ENCODE measurements at regions not wholly inside any gene's neighbourhood (a gene's known extent, or its start where the extent isn't known, plus 50 kb on each side); places are given as distances from the start of the nearest gene placed in this dataset.

DNA sequence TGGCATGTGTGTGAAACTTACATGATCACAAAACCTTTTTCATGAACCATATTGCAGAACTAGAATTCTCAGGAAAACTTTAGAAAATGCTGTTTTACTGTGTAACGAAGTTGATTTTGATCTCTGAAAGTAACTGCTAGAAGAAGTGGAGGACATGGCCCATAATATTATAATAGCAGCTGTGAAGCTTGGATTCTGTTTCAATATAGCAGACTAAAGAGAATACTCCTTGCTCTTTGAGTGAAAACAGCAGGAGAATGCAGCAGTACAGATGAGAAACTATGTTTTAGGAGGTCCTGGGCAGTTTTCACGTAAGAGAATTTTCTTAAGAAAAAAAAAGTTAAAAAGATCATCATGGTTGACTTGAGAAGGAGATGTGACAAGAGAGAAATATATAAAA lies 76.7 kb upstream of the POU2AF2 start:
- intact Hi-C loops (cut with DNase I), result no loop called here
- Histone ChIP-seq H3K4me3 (no peak overlapping the region), H3K4me1 (ENCODE audit: insufficient read depth) (no peaks in the 10 kb centered on the region), H3K27ac (no peak overlapping the region), H3K27me3 (no peaks in the 10 kb centered on the region), H3K9me3 (no peaks in the 10 kb centered on the region), H3K36me3 (no peaks in the 10 kb centered on the region)
- WGBS, 3 donors, result 66 to 83% (median 82%) methylated on average over 2 of the region's 2 CpGs
- no peak for DNase-seq
- TF ChIP-seq POLR2A (IDR thresholded peaks at IDR 0.05) (no peak), EP300 (IDR thresholded peaks at IDR 0.05) (no peak)
- TF ChIP-seq, protein P1, sequence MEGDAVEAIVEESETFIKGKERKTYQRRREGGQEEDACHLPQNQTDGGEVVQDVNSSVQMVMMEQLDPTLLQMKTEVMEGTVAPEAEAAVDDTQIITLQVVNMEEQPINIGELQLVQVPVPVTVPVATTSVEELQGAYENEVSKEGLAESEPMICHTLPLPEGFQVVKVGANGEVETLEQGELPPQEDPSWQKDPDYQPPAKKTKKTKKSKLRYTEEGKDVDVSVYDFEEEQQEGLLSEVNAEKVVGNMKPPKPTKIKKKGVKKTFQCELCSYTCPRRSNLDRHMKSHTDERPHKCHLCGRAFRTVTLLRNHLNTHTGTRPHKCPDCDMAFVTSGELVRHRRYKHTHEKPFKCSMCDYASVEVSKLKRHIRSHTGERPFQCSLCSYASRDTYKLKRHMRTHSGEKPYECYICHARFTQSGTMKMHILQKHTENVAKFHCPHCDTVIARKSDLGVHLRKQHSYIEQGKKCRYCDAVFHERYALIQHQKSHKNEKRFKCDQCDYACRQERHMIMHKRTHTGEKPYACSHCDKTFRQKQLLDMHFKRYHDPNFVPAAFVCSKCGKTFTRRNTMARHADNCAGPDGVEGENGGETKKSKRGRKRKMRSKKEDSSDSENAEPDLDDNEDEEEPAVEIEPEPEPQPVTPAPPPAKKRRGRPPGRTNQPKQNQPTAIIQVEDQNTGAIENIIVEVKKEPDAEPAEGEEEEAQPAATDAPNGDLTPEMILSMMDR (IDR thresholded peaks at IDR 0.05), result no peak

GRCh38 chr11:111167666-111168065 lies 77.9 kb upstream of the POU2AF2 start:
- Histone ChIP-seq H3K36me3 (no peaks in the 10 kb centered on the region), H3K27ac (no peak overlapping the region), H3K4me3 (no peak overlapping the region), H3K27me3 (no peaks in the 10 kb centered on the region), H3K4me1 (ENCODE audit: insufficient read depth) (no peaks in the 10 kb centered on the region), H3K9me3 (no peaks in the 10 kb centered on the region)
- 96 to 99% (median 97%) methylated on average over 2 of the region's 2 CpGs for WGBS, 3 donors
- DNase-seq, result no peak
- intact Hi-C loops (cut with DNase I), result no loop called here
- TF ChIP-seq POLR2A (IDR thresholded peaks at IDR 0.05) (no peak), EP300 (IDR thresholded peaks at IDR 0.05) (no peak)
- TF ChIP-seq, protein P1 (IDR thresholded peaks at IDR 0.05), result no peak

DNA sequence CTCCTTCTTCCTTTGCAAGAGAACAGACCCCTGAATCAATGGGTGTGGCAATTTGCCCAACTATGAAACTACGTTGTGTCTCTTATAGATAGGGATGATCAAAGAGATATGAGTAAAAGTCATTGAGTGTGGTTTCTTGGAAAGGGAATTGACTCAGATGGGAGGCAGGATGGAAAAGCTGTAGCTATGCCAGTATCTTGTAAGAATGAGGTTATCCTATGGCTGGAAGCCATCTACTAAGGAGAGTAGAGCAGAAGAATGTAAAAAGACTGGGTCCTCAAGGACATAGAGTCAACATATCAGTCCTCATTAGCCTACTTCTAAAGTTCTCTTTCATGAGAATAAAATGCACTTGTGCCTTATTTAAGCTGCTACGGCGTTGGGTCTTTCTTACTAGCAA lies 78.9 kb upstream of the POU2AF2 start:
- H3K4me3 ChIP-seq, result no peak overlapping the region
- no peak overlapping the region for H3K27ac ChIP-seq
- no peaks in the 10 kb centered on the region for H3K4me1 ChIP-seq (ENCODE audit: insufficient read depth)
- 73 to 79% (median 77%) methylated on average over 3 of the region's 3 CpGs for WGBS, 3 donors
- H3K27me3 ChIP-seq, result no peaks in the 10 kb centered on the region
- DNase-seq, result no peak
- intact Hi-C loops (cut with DNase I), result no loop called here
- no peak for TF ChIP-seq POLR2A (IDR thresholded peaks at IDR 0.05)
- TF ChIP-seq EP300 (IDR thresholded peaks at IDR 0.05), result no peak
- TF ChIP-seq, protein P1 (IDR thresholded peaks at IDR 0.05), result no peak
- H3K36me3 ChIP-seq, result no peaks in the 10 kb centered on the region
- no peaks in the 10 kb centered on the region for H3K9me3 ChIP-seq

DNA sequence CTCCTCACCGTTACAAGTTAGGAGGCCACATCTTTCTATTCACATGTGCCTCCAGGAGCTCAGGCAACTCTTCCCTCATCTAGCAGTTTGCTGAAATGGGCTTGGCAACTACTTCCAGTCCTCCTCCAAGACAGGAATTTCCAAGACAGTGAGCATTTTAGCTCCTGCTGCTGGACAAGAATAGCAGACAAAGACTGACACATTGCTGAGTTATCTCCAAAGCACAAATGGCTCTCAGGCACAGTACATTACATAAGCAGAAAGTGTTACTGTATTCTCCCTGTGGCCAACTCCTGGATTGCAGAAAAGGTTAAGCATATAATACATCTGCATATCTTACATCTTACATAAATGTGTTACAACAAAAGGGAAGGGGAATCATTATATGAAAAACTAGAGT lies 83.2 kb upstream of the POU2AF2 start:
- H3K4me3 ChIP-seq, result no peak overlapping the region
- no peaks in the 10 kb centered on the region for H3K9me3 ChIP-seq
- 69 to 96% (median 89%) methylated on average over 1 of the region's 1 CpG for WGBS, 3 donors
- no peaks in the 10 kb centered on the region for H3K4me1 ChIP-seq (ENCODE audit: insufficient read depth)
- TF ChIP-seq, protein P1 (IDR thresholded peaks at IDR 0.05), result no peak
- no peak for TF ChIP-seq EP300 (IDR thresholded peaks at IDR 0.05)
- no peak for TF ChIP-seq POLR2A (IDR thresholded peaks at IDR 0.05)
- no peaks in the 10 kb centered on the region for H3K36me3 ChIP-seq
- DNase-seq, result no peak
- no peak overlapping the region for H3K27ac ChIP-seq
- intact Hi-C loops (cut with DNase I), result no loop called here
- H3K27me3 ChIP-seq, result no peaks in the 10 kb centered on the region

GRCh38 chr11:111157571-111157970 lies 88.0 kb upstream of the POU2AF2 start:
- H3K27me3 ChIP-seq, result no peaks in the 10 kb centered on the region
- H3K4me3 ChIP-seq, result no peak overlapping the region
- no peak for DNase-seq
- no peak overlapping the region for H3K27ac ChIP-seq
- no peaks in the 10 kb centered on the region for H3K36me3 ChIP-seq
- TF ChIP-seq, protein P1 (IDR thresholded peaks at IDR 0.05), result no peak
- no peak for TF ChIP-seq EP300 (IDR thresholded peaks at IDR 0.05)
- no peak for TF ChIP-seq POLR2A (IDR thresholded peaks at IDR 0.05)
- H3K4me1 ChIP-seq (ENCODE audit: insufficient read depth), result peaks cover 3% of the 10 kb centered on the region
- H3K9me3 ChIP-seq, result no peaks in the 10 kb centered on the region
- 93 to 94% (median 94%) methylated on average over 11 of the region's 11 CpGs for WGBS, 3 donors
- intact Hi-C loops (cut with DNase I), result no loop called here
